IMR-90 (cell line): ENCODE measurements at regions not wholly inside any gene's neighbourhood (a gene's known extent, or its start where the extent isn't known, plus 50 kb on each side); places are given as distances from the start of the nearest gene placed in this dataset.

Experiments used
- ATAC-seq: fragments of 200-7000 bp; cut with Tn5 transposase; 2 replicates; pipeline ENCODE4 v1.9.1; 2020; ENCODE audit warnings: low read depth, mild to moderate bottlenecking, moderate library complexity
- BruUV-seq: library from RNA; stranded (reverse); fragments of 400-500 nt; replicated peaks from 2 replicates; lab custom pipeline; 2021; lab: Mats Ljungman, UMichigan
- CTCF ChIA-PET: fragments of 300-600 bp; formaldehyde crosslinking; extraction: SDS; loops from one replicate; lab custom pipeline; 2021; ENCODE audit warnings: antibody characterized with exemption; lab: Yijun Ruan, JAX
- POLR2A ChIA-PET: fragments of 300-600 bp; sonication (Branson Sonifier 250); formaldehyde crosslinking; loops from one replicate; lab custom pipeline; 2022; ENCODE audit warnings: antibody characterized with exemption; ENCODE audit not compliant: unreplicated experiment; lab: Charles Lee
- DNase-seq: peaks from one replicate; pipeline ENCODE4 v3.0.0; 2013
- H2AFZ ChIP-seq: replicated peaks from 2 replicates; pipeline ENCODE3; 2013; ENCODE audit warnings: low read length, mild to moderate bottlenecking; ENCODE audit not compliant: poor library complexity
- H2AK5ac ChIP-seq: 2 replicates; pipeline ENCODE4 v1.6.1; 2013; ENCODE audit warnings: low read depth, low read length, inconsistent platforms
- H2AK9ac ChIP-seq: replicated peaks from 2 replicates; pipeline ENCODE3; 2013; ENCODE audit warnings: mild to moderate bottlenecking, low read depth, low read length, moderate library complexity; ENCODE audit not compliant: poor library complexity
- H2BK120ac ChIP-seq: 2 replicates; pipeline ENCODE4 v1.6.1; 2013; ENCODE audit warnings: low read depth, low read length, inconsistent platforms
- H2BK15ac ChIP-seq: 3 replicates; pipeline ENCODE4 v1.6.1; 2013; ENCODE audit warnings: low read depth, low read length, inconsistent platforms
- H2BK20ac ChIP-seq: 2 replicates; pipeline ENCODE4 v1.6.1; 2013; ENCODE audit warnings: low read depth, mild to moderate bottlenecking, inconsistent platforms, low read length, moderate library complexity
- H2BK5ac ChIP-seq: 2 replicates; pipeline ENCODE4 v1.6.1; 2013; ENCODE audit warnings: mild to moderate bottlenecking, low read depth, low read length, inconsistent platforms; ENCODE audit not compliant: poor library complexity, severe bottlenecking
- H3K14ac ChIP-seq: replicated peaks from 2 replicates; pipeline ENCODE4 v1.6.1; 2013; ENCODE audit warnings: low read depth, low read length, inconsistent platforms
- H3K18ac ChIP-seq: 2 replicates; pipeline ENCODE4 v1.6.1; 2013; ENCODE audit warnings: low read depth, low read length, control low read depth
- H3K23ac ChIP-seq: 2 replicates; pipeline ENCODE4 v1.6.1; 2013; ENCODE audit warnings: low read depth, low read length, inconsistent platforms
- H3K27ac ChIP-seq: 2 replicates; pipeline ENCODE4 v1.5.1; 2013; ENCODE audit warnings: mild to moderate bottlenecking, control low read depth, low read length; ENCODE audit not compliant: insufficient read depth
- H3K27me3 ChIP-seq: 2 replicates; pipeline ENCODE4 v1.6.1; 2013; ENCODE audit warnings: low read length; ENCODE audit not compliant: control insufficient read depth, insufficient read depth
- H3K36me3 ChIP-seq: 2 replicates; pipeline ENCODE4 v1.6.1; 2013; ENCODE audit warnings: low read length, mixed read lengths; ENCODE audit not compliant: control insufficient read depth, insufficient read depth
- H3K4ac ChIP-seq: 2 replicates; pipeline ENCODE4 v1.6.1; 2013; ENCODE audit warnings: low read depth, low read length, inconsistent platforms
- H3K4me1 ChIP-seq: 2 replicates; pipeline ENCODE4 v1.6.1; 2013; ENCODE audit warnings: low read length, mixed read lengths; ENCODE audit not compliant: control insufficient read depth, insufficient read depth
- H3K4me2 ChIP-seq: 2 replicates; pipeline ENCODE4 v1.6.1; 2013; ENCODE audit warnings: low read depth, mild to moderate bottlenecking, control low read depth, low read length, moderate library complexity
- H3K4me3 ChIP-seq: 2 replicates; pipeline ENCODE4 v1.5.1; 2013; ENCODE audit warnings: low read depth, mild to moderate bottlenecking, control low read depth, low read length, moderate library complexity; ENCODE audit not compliant: insufficient read depth
- H3K56ac ChIP-seq: 2 replicates; pipeline ENCODE4 v1.6.1; 2013; ENCODE audit warnings: low read length, inconsistent platforms; ENCODE audit not compliant: insufficient read depth; ENCODE audit errors: extremely low read depth
- H3K79me1 ChIP-seq, 2 experiments: 2 replicates each; pipeline ENCODE4 v1.6.1; 2013; ENCODE audit warnings: low read length in 2 of 2, inconsistent platforms in 1 of 2, low read depth in 1 of 2
- H3K9ac ChIP-seq: 2 replicates; pipeline ENCODE4 v1.6.1; 2013; ENCODE audit warnings: low read depth, low read length, control low read depth
- H3K9me1 ChIP-seq: 2 replicates; pipeline ENCODE4 v1.6.1; 2013; ENCODE audit warnings: low read length, inconsistent platforms; ENCODE audit not compliant: insufficient read depth
- H3K9me3 ChIP-seq: 2 replicates; pipeline ENCODE4 v1.6.1; 2013; ENCODE audit warnings: low read length; ENCODE audit not compliant: control insufficient read depth, insufficient read depth
- H4K20me1 ChIP-seq: 2 replicates; pipeline ENCODE4 v1.6.1; 2013; ENCODE audit warnings: low read length, inconsistent platforms; ENCODE audit not compliant: insufficient read depth
- H4K5ac ChIP-seq: 2 replicates; pipeline ENCODE4 v1.6.1; 2013; ENCODE audit warnings: mild to moderate bottlenecking, low read depth, low read length, control low read depth
- H4K8ac ChIP-seq, 2 experiments: 2 replicates each; pipeline ENCODE4 v1.6.1; 2013; ENCODE audit warnings: low read depth in 2 of 2, low read length in 2 of 2, control low read depth in 1 of 2, inconsistent platforms in 1 of 2
- H4K91ac ChIP-seq: 2 replicates; pipeline ENCODE4 v1.6.1; 2013; ENCODE audit warnings: low read depth, low read length, inconsistent platforms; ENCODE audit not compliant: insufficient read depth
- BHLHE40 ChIP-seq: fragments of 150-350 bp; IDR thresholded peaks from 2 replicates; pipeline ENCODE4 v1.6.1; 2016; ENCODE audit warnings: mild to moderate bottlenecking, low read depth, low read length
- CEBPB ChIP-seq: IDR thresholded peaks from 2 replicates; pipeline ENCODE4 v1.6.1; 2012; ENCODE audit warnings: low read depth, low read length, improper control_type of control experiment
- CHD1 ChIP-seq: IDR thresholded peaks from 2 replicates; pipeline ENCODE4 v1.6.1; 2012; ENCODE audit warnings: low read depth, low read length, improper control_type of control experiment
- CTCF ChIP-seq: conservative IDR thresholded peaks from 2 replicates; pipeline ENCODE4 v1.5.1; 2012; ENCODE audit warnings: mild to moderate bottlenecking, low read depth, low read length, improper control_type of control experiment
- ELK1 ChIP-seq: fragments of 150-350 bp; IDR thresholded peaks from 2 replicates; pipeline ENCODE4 v1.6.1; 2016; ENCODE audit warnings: low read depth, mild to moderate bottlenecking, low read length, moderate library complexity, borderline replicate concordance
- FOS ChIP-seq: fragments of 150-350 bp; IDR thresholded peaks from 2 replicates; pipeline ENCODE4 v1.6.1; 2016; ENCODE audit warnings: low read depth, low read length
- MXI1 ChIP-seq: IDR thresholded peaks from 2 replicates; pipeline ENCODE4 v1.6.1; 2012; ENCODE audit warnings: low read depth, mild to moderate bottlenecking, low read length, moderate library complexity, borderline replicate concordance
- NFE2L2 ChIP-seq: fragments of 150-350 bp; IDR thresholded peaks from 2 replicates; pipeline ENCODE4 v1.6.1; 2016; ENCODE audit warnings: low read depth, mild to moderate bottlenecking, low read length
- RAD21 ChIP-seq: IDR thresholded peaks from 2 replicates; pipeline ENCODE4 v1.6.1; 2012; ENCODE audit warnings: low read length, improper control_type of control experiment
- RCOR1 ChIP-seq: IDR thresholded peaks from 2 replicates; pipeline ENCODE4 v1.6.1; 2012; ENCODE audit warnings: mild to moderate bottlenecking, low read length, improper control_type of control experiment; ENCODE audit not compliant: insufficient replicate concordance
- SMC3 ChIP-seq: fragments of 150-350 bp; IDR thresholded peaks from 2 replicates; pipeline ENCODE4 v1.6.1; 2016; ENCODE audit warnings: low read depth, mild to moderate bottlenecking, antibody characterized with exemption, low read length, moderate library complexity
- USF2 ChIP-seq: fragments of 150-350 bp; IDR thresholded peaks from 2 replicates; pipeline ENCODE4 v1.6.1; 2017; ENCODE audit warnings: mild to moderate bottlenecking, antibody characterized with exemption, low read length, low read depth
- WGBS, 2 experiments: methylation state at CpG; one replicate each; pipeline versions ENCODE4 v1.1.5 to v1.1.7; 2013; ENCODE audit warnings: missing lambda C conversion rate in 2 of 2; ENCODE audit not compliant: insufficient read length in 1 of 2; ENCODE audit errors: extremely low coverage in 2 of 2; 5-methylcytosine and 5-hydroxymethylcytosine counted together
- dilution Hi-C: fragments of 300-500 bp; cut with HindIII; formaldehyde crosslinking; loops from one replicate; pipeline ENCODE4 v1.14.3; 2018; ENCODE audit warnings: low sequenced_read_pairs; ENCODE audit not compliant: unreplicated experiment
- in situ Hi-C: fragments of 300-500 bp; cut with MboI; formaldehyde crosslinking; loops from 3 replicates; pipeline ENCODE4 v1.14.3; 2019; ENCODE audit warnings: low sequenced_read_pairs, inconsistent platforms, mixed read lengths
- intact Hi-C: fragments of 100-400 bp; cut with micrococcal nuclease; formaldehyde crosslinking; loops from 2 replicates; pipeline ENCODE4 v1.10.0; 2022

GRCh38 chr3:117526470-117527079 lies 817.0 kb downstream of the TUSC7 start:
- intact Hi-C loops (loop anchor here (1.0 to 10.0 kb wide), 7 partner anchors 192 to 1288 kb away; no protein-coding TSS in a partner anchor), dilution Hi-C loops (no loop called here), in situ Hi-C loops (loop anchor here (25.0 kb wide), 1 partner anchor 489 kb away; no protein-coding TSS in a partner anchor)
- no peak overlapping the region for H3K4ac ChIP-seq
- DNase-seq (peak; percentile 55), ATAC-seq (peak; percentile 48; the same call in 1 of the 2 replicates)
- H3K4me2 ChIP-seq: no peak overlapping the region
- ChIA-PET CTCF (interaction anchor here (0.6 to 1.0 kb wide), 5 partner anchors 17 to 453 kb away, joined by 3 read pairs; no protein-coding TSS in a partner anchor), POLR2A (interaction anchor here (0.6 kb wide), 1 partner anchor 494 kb away, joined by 4 read pairs; no protein-coding TSS in a partner anchor)
- H4K8ac ChIP-seq: no peak overlapping the region
- TF ChIP-seq CEBPB (no peak), ELK1 (no peak), USF2 (peak; percentile 25; the same call in 1 of the 2 replicates), CTCF (peak; percentile 70), FOS (no peak), CHD1 (no peak), NFE2L2 (no peak), BHLHE40 (no peak), SMC3 (peak; percentile 71), MXI1 (no peak), RCOR1 (no peak), RAD21 (peak; percentile 73)
- peaks cover 8% of the 10 kb centered on the region for H3K4me1 ChIP-seq
- H3K36me3 ChIP-seq: no peaks in the 10 kb centered on the region
- WGBS, 2 experiments: no CpG with 5 or more reads among the region's 3 CpGs
- no peak overlapping the region for H2AFZ ChIP-seq
- no peaks in the 10 kb centered on the region for H3K27me3 ChIP-seq
- peaks cover 3% of the 10 kb centered on the region; the same call in 1 of the 2 replicates for H3K9me1 ChIP-seq
- H4K91ac ChIP-seq: no peak overlapping the region
- no peaks in the 10 kb centered on the region for H4K20me1 ChIP-seq
- H3K56ac ChIP-seq: no peak overlapping the region
- H3K14ac ChIP-seq: no peak overlapping the region
- no peak overlapping the region for H3K27ac ChIP-seq
- H4K5ac ChIP-seq: no peak overlapping the region
- no peak overlapping the region for H3K4me3 ChIP-seq
- H2BK20ac ChIP-seq: no peak overlapping the region; the same call in 1 of the 2 replicates
- no peaks in the 10 kb centered on the region for H3K9me3 ChIP-seq
- H3K9ac ChIP-seq: no peak overlapping the region
- H2BK15ac ChIP-seq: no peak overlapping the region
- no peak overlapping the region for H2BK5ac ChIP-seq
- no peak overlapping the region for H2AK9ac ChIP-seq
- no peak overlapping the region for H2AK5ac ChIP-seq
- H3K18ac ChIP-seq: no peak overlapping the region
- H3K23ac ChIP-seq: no peak overlapping the region
- no TSS peak for BruUV-seq
- no peak overlapping the region for H2BK120ac ChIP-seq
- no peaks in the 10 kb centered on the region for H3K79me1 ChIP-seq
